ENCODE measurements at regions not wholly inside any gene's neighbourhood (a gene's known extent, or its start where the extent isn't known, plus 50 kb on each side); places are given as distances from the start of the nearest gene placed in this dataset.

- DNase-seq, result no peak
Measured at GRCh38 chr3:59321881-59322540, 272.2 kb upstream of the CFAP20DC start.

GRCh38 chr3:59320080-59320479 lies 270.3 kb upstream of the CFAP20DC start:
- DNase-seq, result no peak

- DNase-seq, result no peak
Measured at GRCh38 chr3:59319442-59319841, 269.6 kb upstream of the CFAP20DC start.

- DNase-seq, result no peak
Measured at GRCh38 chr3:59318881-59319280, 269.1 kb upstream of the CFAP20DC start.

GRCh38 chr3:59317386-59317785 lies 267.6 kb upstream of the CFAP20DC start:
- no peak for DNase-seq

- no peak for DNase-seq
Measured at GRCh38 chr3:59316688-59317275, 267.0 kb upstream of the CFAP20DC start.

- DNase-seq, result no peak
Measured at GRCh38 chr3:59313365-59313764, 263.5 kb upstream of the CFAP20DC start.

- DNase-seq, result no peak
Measured at GRCh38 chr3:59311231-59311630, 261.4 kb upstream of the CFAP20DC start.

- no peak for DNase-seq
Measured at GRCh38 chr3:59310736-59311135, 260.9 kb upstream of the CFAP20DC start.

- no peak for DNase-seq
Measured at GRCh38 chr3:59308684-59309083, 258.9 kb upstream of the CFAP20DC start.

- DNase-seq, result no peak
Measured at GRCh38 chr3:59308001-59308400, 258.2 kb upstream of the CFAP20DC start.

GRCh38 chr3:59306436-59306835 lies 256.6 kb upstream of the CFAP20DC start:
- DNase-seq, result no peak

GRCh38 chr3:59304296-59304695 lies 254.5 kb upstream of the CFAP20DC start:
- DNase-seq, result no peak

- no peak for DNase-seq
Measured at GRCh38 chr3:59303452-59303851, 253.6 kb upstream of the CFAP20DC start.

GRCh38 chr3:59302442-59302841 lies 252.6 kb upstream of the CFAP20DC start:
- DNase-seq, result no peak

- DNase-seq, result no peak
Measured at GRCh38 chr3:59300733-59301132, 250.9 kb upstream of the CFAP20DC start.

- no peak for DNase-seq
Measured at GRCh38 chr3:59299561-59299960, 249.7 kb upstream of the CFAP20DC start.

GRCh38 chr3:59290358-59290757 lies 240.5 kb upstream of the CFAP20DC start:
- DNase-seq, result no peak

- DNase-seq, result no peak
Measured at GRCh38 chr3:59289831-59290230, 240.0 kb upstream of the CFAP20DC start.

- no peak for DNase-seq
Measured at GRCh38 chr3:59288951-59289350, 239.1 kb upstream of the CFAP20DC start.

GRCh38 chr3:59286791-59287531 lies 237.1 kb upstream of the CFAP20DC start:
- DNase-seq, result no peak

GRCh38 chr3:59285560-59285959 lies 235.7 kb upstream of the CFAP20DC start:
- no peak for DNase-seq

- DNase-seq, result no peak
Measured at GRCh38 chr3:59284926-59285325, 235.1 kb upstream of the CFAP20DC start.

GRCh38 chr3:59280113-59280512 lies 230.3 kb upstream of the CFAP20DC start:
- no peak for DNase-seq

All from left hindlimb (tissue), 1 donor.